HEK293 (cell line): ENCODE measurements at regions not wholly inside any gene's neighbourhood (a gene's known extent, or its start where the extent isn't known, plus 50 kb on each side); places are given as distances from the start of the nearest gene placed in this dataset.

Experiments used
- CTCF ChIA-PET: fragments of 350-600 bp; formaldehyde crosslinking; extraction: SDS; loops from one replicate; lab custom pipeline; 2021; ENCODE audit warnings: antibody characterized with exemption; lab: Yijun Ruan, JAX
- POLR2A ChIA-PET: fragments of 300-600 bp; formaldehyde crosslinking; extraction: SDS; loops from one replicate; lab custom pipeline; 2020; ENCODE audit warnings: antibody characterized with exemption, inconsistent platforms; lab: Yijun Ruan, JAX
- H3K27ac ChIP-seq: fragments of 200-500 bp; sonication (Bioruptor generic); 2 replicates; pipeline ENCODE4 v1.5.1; 2014; ENCODE audit warnings: low read depth, low read length, control low read depth, inconsistent platforms; ENCODE audit errors: extremely low read depth
- H3K36me3 ChIP-seq, 2 experiments: fragments of 200-500 bp in 1 of 2; sonication (Bioruptor generic) in 1 of 2; 1 replicate in 1 of 2; 2 replicates in 1 of 2; pipeline ENCODE4 v1.5.1; 2014 to 2017; ENCODE audit warnings: inconsistent platforms in 2 of 2, low read length in 2 of 2; ENCODE audit not compliant: control insufficient read depth in 2 of 2, insufficient read depth in 1 of 2
- H3K4me1 ChIP-seq: fragments of 200-500 bp; sonication (Bioruptor generic); 2 replicates; pipeline ENCODE4 v1.5.1; 2014; ENCODE audit warnings: mild to moderate bottlenecking, low read length, inconsistent platforms; ENCODE audit not compliant: control insufficient read depth, insufficient read depth
- H3K4me3 ChIP-seq: 2 replicates; pipeline ENCODE4 v1.5.1; 2011; ENCODE audit warnings: low read depth, mild to moderate bottlenecking, control low read depth, low read length, moderate library complexity
- H3K9me3 ChIP-seq: fragments of 200-500 bp; sonication (Bioruptor generic); 2 replicates; pipeline ENCODE4 v1.5.1; 2014; ENCODE audit warnings: low read depth, low read length, inconsistent platforms; ENCODE audit not compliant: control insufficient read depth, insufficient read depth
- BCL11B ChIP-seq: fragments of 450-650 bp; formaldehyde crosslinking; IDR thresholded peaks from 2 replicates; pipeline ENCODE4 v1.5.1; 2016; ENCODE audit warnings: low read depth, missing biosample characterization, missing genetic modification characterization
- GLI4 ChIP-seq: fragments of 450-650 bp; formaldehyde crosslinking; IDR thresholded peaks from 2 replicates; pipeline ENCODE4 v1.5.1; 2016; ENCODE audit warnings: missing biosample characterization, missing genetic modification characterization
- HOXA7 ChIP-seq: sonication (generic); formaldehyde crosslinking; IDR thresholded peaks from 2 replicates; pipeline ENCODE4 v1.8.1; 2022; ENCODE audit warnings: missing genetic modification reagents, borderline replicate concordance
- IKZF3 ChIP-seq: fragments of 450-650 bp; IDR thresholded peaks from 2 replicates; pipeline ENCODE4 v1.5.0; 2018; ENCODE audit warnings: missing biosample characterization, mild to moderate bottlenecking, missing genetic modification characterization, moderate library complexity
- KLF9 ChIP-seq: fragments of 450-650 bp; formaldehyde crosslinking; IDR thresholded peaks from 2 replicates; pipeline ENCODE4 v1.5.1; 2016; ENCODE audit warnings: missing biosample characterization, missing genetic modification characterization, low read depth
- MYNN ChIP-seq: fragments of 450-650 bp; formaldehyde crosslinking; IDR thresholded peaks from 2 replicates; pipeline ENCODE4 v1.5.1; 2016; ENCODE audit warnings: missing biosample characterization, missing genetic modification characterization, borderline replicate concordance
- PRDM4 ChIP-seq: fragments of 450-650 bp; formaldehyde crosslinking; IDR thresholded peaks from 2 replicates; pipeline ENCODE4 v1.5.1; 2017; ENCODE audit warnings: missing biosample characterization, missing genetic modification characterization
- WT1 ChIP-seq: fragments of 450-650 bp; formaldehyde crosslinking; IDR thresholded peaks from 2 replicates; pipeline ENCODE4 v1.5.1; 2016; ENCODE audit warnings: missing biosample characterization, missing genetic modification characterization
- ZFHX2 ChIP-seq: fragments of 450-650 bp; formaldehyde crosslinking; conservative IDR thresholded peaks from 2 replicates; pipeline ENCODE4 v1.5.1; 2016; ENCODE audit warnings: missing biosample characterization, missing genetic modification characterization
- ZFP69B ChIP-seq: fragments of 450-650 bp; formaldehyde crosslinking; IDR thresholded peaks from 2 replicates; pipeline ENCODE4 v1.5.1; 2016; ENCODE audit warnings: missing biosample characterization, missing genetic modification characterization
- ZNF112 ChIP-seq: fragments of 450-650 bp; formaldehyde crosslinking; IDR thresholded peaks from 2 replicates; pipeline ENCODE4 v1.5.0; 2017; ENCODE audit warnings: missing biosample characterization, missing genetic modification characterization
- ZNF184 ChIP-seq: fragments of 450-650 bp; IDR thresholded peaks from 2 replicates; pipeline ENCODE4 v1.5.1; 2018; ENCODE audit warnings: missing biosample characterization, mild to moderate bottlenecking, missing genetic modification characterization
- ZNF19 ChIP-seq: fragments of 450-650 bp; formaldehyde crosslinking; IDR thresholded peaks from 2 replicates; pipeline ENCODE4; 2016; ENCODE audit warnings: missing biosample characterization, missing genetic modification characterization, low read depth
- ZNF350 ChIP-seq: fragments of 450-650 bp; formaldehyde crosslinking; IDR thresholded peaks from 2 replicates; pipeline ENCODE4 v1.5.0; 2017; ENCODE audit warnings: missing biosample characterization, mild to moderate bottlenecking, missing genetic modification characterization
- ZNF37A ChIP-seq: fragments of 450-650 bp; IDR thresholded peaks from 2 replicates; pipeline ENCODE4 v1.5.1; 2018; ENCODE audit warnings: missing biosample characterization, missing genetic modification characterization
- ZNF391 ChIP-seq: fragments of 450-650 bp; formaldehyde crosslinking; IDR thresholded peaks from 2 replicates; pipeline ENCODE4 v1.5.1; 2016; ENCODE audit warnings: low read depth, missing biosample characterization, missing genetic modification characterization, borderline replicate concordance
- ZNF449 ChIP-seq: fragments of 450-650 bp; formaldehyde crosslinking; IDR thresholded peaks from 2 replicates; pipeline ENCODE4 v1.5.1; 2017; ENCODE audit warnings: missing biosample characterization, mild to moderate bottlenecking, missing genetic modification characterization, moderate library complexity
- ZNF558 ChIP-seq: fragments of 450-650 bp; formaldehyde crosslinking; IDR thresholded peaks from 2 replicates; pipeline ENCODE4 v1.5.1; 2016; ENCODE audit warnings: missing biosample characterization, missing genetic modification characterization
- ZNF580 ChIP-seq: fragments of 450-650 bp; formaldehyde crosslinking; IDR thresholded peaks from 2 replicates; pipeline ENCODE4 v1.5.1; 2016; ENCODE audit warnings: missing biosample characterization, missing genetic modification characterization
- ZNF670 ChIP-seq: fragments of 450-650 bp; formaldehyde crosslinking; IDR thresholded peaks from 2 replicates; pipeline ENCODE4 v1.5.1; 2016; ENCODE audit warnings: missing biosample characterization, missing genetic modification characterization, low read depth
- ZNF76 ChIP-seq: fragments of 450-650 bp; formaldehyde crosslinking; IDR thresholded peaks from 2 replicates; pipeline ENCODE4; 2016; ENCODE audit warnings: low read depth, missing biosample characterization, missing genetic modification characterization, borderline replicate concordance
- ZNF776 ChIP-seq: fragments of 450-650 bp; formaldehyde crosslinking; IDR thresholded peaks from 2 replicates; pipeline ENCODE4 v1.5.0; 2017; ENCODE audit warnings: missing biosample characterization, missing genetic modification characterization, borderline replicate concordance
- ZNF830 ChIP-seq: fragments of 450-650 bp; IDR thresholded peaks from 2 replicates; pipeline ENCODE4 v1.5.0; 2018; ENCODE audit warnings: missing biosample characterization, missing genetic modification characterization, low read depth, mild to moderate bottlenecking, moderate library complexity
- TF ChIP-seq, protein P1 (sequence below): fragments of 450-650 bp; formaldehyde crosslinking; IDR thresholded peaks from 2 replicates; pipeline ENCODE4 v1.5.1; 2016; ENCODE audit warnings: missing biosample characterization, missing genetic modification characterization

- no peaks in the 10 kb centered on the region for H3K36me3 ChIP-seq
- CTCF ChIA-PET: no interaction called here
- H3K4me1 ChIP-seq: no peaks in the 10 kb centered on the region
- no peak overlapping the region for H3K27ac ChIP-seq
- no peaks in the 10 kb centered on the region for H3K9me3 ChIP-seq
- H3K4me3 ChIP-seq: no peak overlapping the region
- TF ChIP-seq GLI4 (tag by site-specific recombination): no peak
- no peak for TF ChIP-seq ZNF558 (tag by site-specific recombination)
- no peak for TF ChIP-seq ZNF449
- TF ChIP-seq ZNF350 (tag by site-specific recombination): no peak
- no peak for TF ChIP-seq ZNF112 (tag by site-specific recombination)
- no peak for TF ChIP-seq ZNF670 (tag by site-specific recombination)
- no peak for TF ChIP-seq ZNF76 (tag by site-specific recombination)
- TF ChIP-seq ZNF19 (tag by site-specific recombination): no peak
- TF ChIP-seq KLF9: no peak
- no peak for TF ChIP-seq WT1 (tag by site-specific recombination)
- TF ChIP-seq HOXA7: no peak
- TF ChIP-seq ZFP69B (tag by site-specific recombination): no peak
- no peak for TF ChIP-seq PRDM4 (tag by site-specific recombination)
- TF ChIP-seq, protein P1, sequence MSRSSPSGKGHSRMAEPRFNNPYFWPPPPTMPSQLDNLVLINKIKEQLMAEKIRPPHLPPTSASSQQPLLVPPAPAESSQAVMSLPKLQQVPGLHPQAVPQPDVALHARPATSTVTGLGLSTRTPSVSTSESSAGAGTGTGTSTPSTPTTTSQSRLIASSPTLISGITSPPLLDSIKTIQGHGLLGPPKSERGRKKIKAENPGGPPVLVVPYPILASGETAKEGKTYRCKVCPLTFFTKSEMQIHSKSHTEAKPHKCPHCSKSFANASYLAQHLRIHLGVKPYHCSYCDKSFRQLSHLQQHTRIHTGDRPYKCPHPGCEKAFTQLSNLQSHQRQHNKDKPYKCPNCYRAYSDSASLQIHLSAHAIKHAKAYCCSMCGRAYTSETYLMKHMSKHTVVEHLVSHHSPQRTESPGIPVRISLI (tag by site-specific recombination): no peak
- no peak for TF ChIP-seq ZNF37A (tag by site-specific recombination)
- no peak for TF ChIP-seq ZNF776
- POLR2A ChIA-PET: no interaction called here
Measured at GRCh38 chr4:27234306-27234899, 373.8 kb downstream of the STIM2 start.

GRCh38 chr4:27239641-27240040 lies 379.0 kb downstream of the STIM2 start:
- ChIA-PET CTCF (no interaction called here), POLR2A (no interaction called here)

More at GRCh38 chr4:27239641-27240040, 379.0 kb downstream of the STIM2 start:
- H3K9me3 ChIP-seq: no peaks in the 10 kb centered on the region
- no peaks in the 10 kb centered on the region for H3K36me3 ChIP-seq
- no peak overlapping the region for H3K27ac ChIP-seq
- H3K4me3 ChIP-seq: no peak overlapping the region
- H3K4me1 ChIP-seq: no peaks in the 10 kb centered on the region
- no peak for TF ChIP-seq BCL11B (tag by site-specific recombination)
- no peak for TF ChIP-seq IKZF3 (tag by site-specific recombination)
- no peak for TF ChIP-seq MYNN
- no peak for TF ChIP-seq ZNF184 (tag by site-specific recombination)
- TF ChIP-seq ZNF580 (tag by site-specific recombination): no peak
- no peak for TF ChIP-seq ZNF830 (tag by site-specific recombination)
- TF ChIP-seq ZFHX2 (tag by site-specific recombination): no peak
- no peak for TF ChIP-seq ZNF391 (tag by site-specific recombination)
